NCI-H2227 (cell line): ENCODE measurements at regions not wholly inside any gene's neighbourhood (a gene's known extent, or its start where the extent isn't known, plus 50 kb on each side); places are given as distances from the start of the nearest gene placed in this dataset.
"Not testable (repeated sequence)": the region's sequence is repeated elsewhere in the genome, so short reads cannot be mapped to it uniquely, and the experiment has no call there.

Experiments
- DNase-seq: peaks from one replicate; lab custom pipeline; 2025; ENCODE audit not compliant: unreplicated experiment; lab: John Stamatoyannopoulos, UW

GRCh38 chr18:78792094-78792493, 187.5 kb upstream of the SALL3 start:
- no peak for DNase-seq

- no peak for DNase-seq
Observed at GRCh38 chr18:78792736-78793135, 186.9 kb upstream of the SALL3 start.

DNA sequence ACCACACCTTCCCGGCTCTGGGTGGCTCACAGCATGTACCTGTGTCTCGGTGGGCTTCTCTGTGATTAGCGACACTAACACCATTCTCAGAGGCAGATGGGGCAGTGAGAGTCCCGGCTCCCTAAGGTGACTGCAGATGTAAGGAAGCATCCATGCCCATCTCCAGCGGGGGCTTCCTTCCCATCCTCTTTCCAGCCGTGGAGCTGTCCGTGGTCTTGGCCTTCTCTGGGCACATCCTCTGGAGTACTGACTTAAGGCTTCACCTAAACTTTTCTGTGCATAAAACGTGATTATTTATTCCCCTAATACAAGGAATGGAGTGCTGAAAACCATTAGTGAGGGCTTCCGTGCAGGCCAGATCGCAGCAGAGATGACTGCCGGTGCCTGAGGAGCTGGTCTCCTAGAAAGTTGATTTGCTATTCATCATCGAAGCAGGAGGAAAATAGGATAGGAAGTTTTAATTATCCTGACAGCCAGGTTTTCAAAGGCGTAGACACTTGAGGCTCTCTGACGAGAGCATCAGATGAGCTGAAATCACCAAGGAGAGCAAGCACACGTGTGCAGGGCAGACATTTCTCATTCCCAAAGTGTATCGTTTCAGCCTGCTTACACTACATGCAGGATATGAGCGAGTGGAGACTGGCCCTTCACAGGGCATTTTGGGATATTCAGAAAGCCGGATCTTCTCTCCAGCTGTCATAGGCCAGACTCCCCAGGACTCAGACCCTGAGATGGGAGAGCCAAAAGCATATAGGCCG, 186.1 kb upstream of the SALL3 start:
- no peak for DNase-seq

GRCh38 chr18:78794071-78794430, 185.6 kb upstream of the SALL3 start:
- DNase-seq = no peak

GRCh38 chr18:78796693-78797455, 182.7 kb upstream of the SALL3 start:
- DNase-seq = no peak

- no peak for DNase-seq
Observed at GRCh38 chr18:78797499-78797898, 182.1 kb upstream of the SALL3 start.

GRCh38 chr18:78798402-78799175, 181.0 kb upstream of the SALL3 start:
- no peak for DNase-seq

- no peak for DNase-seq
Observed at GRCh38 chr18:78799382-78800089, 180.1 kb upstream of the SALL3 start.

GRCh38 chr18:78800102-78800851, 179.3 kb upstream of the SALL3 start:
- not testable (repeated sequence) for DNase-seq

GRCh38 chr18:78801011-78801410, 178.6 kb upstream of the SALL3 start:
- no peak for DNase-seq

DNA sequence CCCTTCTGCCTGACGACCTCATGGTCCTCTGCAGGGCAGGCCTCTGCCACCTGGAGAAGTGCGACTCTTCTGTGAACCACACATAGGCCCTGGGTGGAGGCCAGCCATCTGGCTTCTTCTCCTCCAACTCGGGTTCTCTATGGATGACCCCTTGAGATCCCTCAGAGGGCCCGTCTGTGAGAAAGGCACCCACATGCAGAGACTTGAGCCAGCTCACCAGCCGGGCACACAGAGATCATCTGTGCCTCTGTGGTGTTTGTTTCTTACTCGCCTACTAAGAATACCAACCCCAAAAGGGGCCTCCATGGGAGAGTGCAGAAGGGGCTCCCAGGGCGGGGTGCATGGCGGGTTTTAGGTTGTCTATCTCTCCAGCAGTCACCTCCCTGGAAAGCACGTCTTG, 176.5 kb upstream of the SALL3 start:
- DNase-seq = no peak

DNA sequence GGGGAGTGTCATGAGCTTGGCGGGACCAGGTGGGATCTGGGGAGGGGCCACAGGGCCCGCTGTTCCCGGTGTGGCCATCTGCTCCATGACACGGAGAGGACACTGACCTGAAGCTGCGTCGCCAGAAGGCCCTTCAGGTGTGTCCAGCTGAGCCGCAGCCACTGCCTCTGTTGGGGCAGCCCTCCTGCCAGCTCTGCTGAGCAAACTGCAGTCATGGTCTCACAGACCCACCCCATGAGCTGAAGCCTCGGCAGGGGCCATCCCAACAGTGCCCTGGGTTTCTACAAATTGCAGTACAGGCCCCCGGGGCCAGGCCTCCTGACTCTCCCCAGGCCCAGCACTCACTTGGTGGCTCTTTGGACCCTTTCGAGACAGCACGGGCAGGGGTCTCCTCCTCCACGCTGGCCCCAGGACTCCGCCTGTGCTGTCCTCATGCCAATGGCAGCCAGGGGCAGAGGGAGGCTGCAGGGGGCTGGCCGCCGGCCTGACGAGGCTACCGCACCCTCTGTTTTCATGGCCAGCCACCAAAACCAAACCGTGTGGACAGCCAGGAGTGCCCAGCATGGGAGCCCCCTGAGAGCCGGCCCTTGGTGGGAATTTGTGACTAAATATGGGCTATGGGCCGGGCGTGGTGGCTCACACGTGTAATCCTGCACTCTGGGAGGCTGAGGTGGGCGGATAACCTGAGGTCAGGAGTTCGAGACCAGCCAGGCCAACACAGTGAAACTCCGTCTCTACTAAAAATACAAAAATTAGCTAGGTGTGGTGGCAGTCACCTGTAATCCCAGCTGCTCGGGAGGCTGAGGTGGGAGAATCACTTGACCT, 175.2 kb upstream of the SALL3 start:
- no peak for DNase-seq

DNA sequence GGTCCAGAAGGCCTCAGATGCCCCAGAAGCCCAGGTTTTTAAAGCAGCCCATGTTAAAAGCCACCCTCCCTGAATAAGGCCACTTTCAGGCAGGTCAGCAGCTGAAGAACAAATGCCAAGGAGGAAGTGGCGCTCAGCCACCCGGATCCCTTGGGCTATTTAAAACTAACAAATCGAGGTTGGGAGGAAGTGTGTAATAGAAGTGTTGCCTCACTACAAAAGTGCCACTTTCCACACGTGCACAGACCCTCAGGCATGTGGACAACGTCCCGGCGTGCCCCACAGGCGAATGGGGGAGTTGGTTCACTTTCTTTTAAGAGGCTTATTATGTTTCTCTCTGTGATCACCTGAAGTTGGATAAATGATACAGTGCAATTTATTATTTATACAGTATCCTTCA, 173.8 kb upstream of the SALL3 start:
- no peak for DNase-seq

GRCh38 chr18:78807668-78808067, 171.9 kb upstream of the SALL3 start:
- DNase-seq = no peak

- no peak for DNase-seq
Observed at GRCh38 chr18:78809845-78810244, 169.8 kb upstream of the SALL3 start.

GRCh38 chr18:78810706-78811105, 168.9 kb upstream of the SALL3 start:
- no peak for DNase-seq

- DNase-seq = no peak
Observed at GRCh38 chr18:78812067-78812466, 167.6 kb upstream of the SALL3 start.

GRCh38 chr18:78813156-78813555, 166.5 kb upstream of the SALL3 start:
- no peak for DNase-seq

DNA sequence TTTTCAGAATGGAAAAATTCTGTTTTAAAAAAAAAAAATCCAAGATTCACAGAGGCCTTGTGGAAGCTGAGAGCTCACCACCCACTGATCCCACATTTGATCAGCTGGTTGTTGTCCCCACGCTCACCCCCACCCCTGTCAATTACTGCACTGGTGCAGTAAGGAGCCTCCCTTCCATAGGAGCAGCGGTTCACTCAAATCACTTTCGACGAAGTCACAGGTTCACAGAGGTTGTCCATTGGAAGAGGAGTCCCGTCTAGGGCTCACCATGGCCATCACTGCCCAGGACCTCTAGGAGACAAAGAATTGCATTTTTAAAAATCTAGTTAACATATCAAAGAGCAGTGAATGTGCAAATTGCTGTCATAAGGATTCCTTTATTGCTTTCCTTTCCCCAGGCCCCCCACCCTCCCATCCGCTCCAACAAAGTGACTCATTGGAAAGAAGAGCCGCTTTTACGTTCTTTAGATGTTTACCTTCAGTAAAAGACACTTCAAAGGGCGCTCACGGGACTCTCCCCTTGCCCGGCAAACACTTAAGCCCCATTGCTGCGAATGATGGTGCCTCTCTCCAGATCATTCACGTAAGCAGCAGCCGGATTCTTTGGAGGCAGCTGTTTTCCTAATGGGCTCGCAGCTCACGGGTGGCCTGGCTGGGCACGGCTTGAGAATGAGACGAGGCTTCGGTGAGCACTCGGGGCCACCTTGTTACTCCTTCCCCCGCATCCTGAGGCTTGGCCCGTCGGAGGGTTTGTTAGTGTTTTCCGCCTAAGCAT, 165.5 kb upstream of the SALL3 start:
- DNase-seq = no peak
